Activated CD8-positive, alpha-beta memory T cell treated with anti-CD3 and anti-CD28 coated beads, Interleukin-2, amount 50 U/mL, for 1 hour (primary cell): ENCODE measurements at regions not wholly inside any gene's neighbourhood (a gene's known extent, or its start where the extent isn't known, plus 50 kb on each side); places are given as distances from the start of the nearest gene placed in this dataset.
"Not testable (repeated sequence)": the region's sequence is repeated elsewhere in the genome, so short reads cannot be mapped to it uniquely, and the experiment has no call there.

Source experiments
- DNase-seq: peaks from one replicate; pipeline ENCODE4 v3.0.0-alpha.2; 2020; ENCODE audit errors: extremely low read depth

GRCh38 chr1:58934706-58935105 is 150.9 kb upstream of the JUN start:
- DNase-seq = no peak

DNA sequence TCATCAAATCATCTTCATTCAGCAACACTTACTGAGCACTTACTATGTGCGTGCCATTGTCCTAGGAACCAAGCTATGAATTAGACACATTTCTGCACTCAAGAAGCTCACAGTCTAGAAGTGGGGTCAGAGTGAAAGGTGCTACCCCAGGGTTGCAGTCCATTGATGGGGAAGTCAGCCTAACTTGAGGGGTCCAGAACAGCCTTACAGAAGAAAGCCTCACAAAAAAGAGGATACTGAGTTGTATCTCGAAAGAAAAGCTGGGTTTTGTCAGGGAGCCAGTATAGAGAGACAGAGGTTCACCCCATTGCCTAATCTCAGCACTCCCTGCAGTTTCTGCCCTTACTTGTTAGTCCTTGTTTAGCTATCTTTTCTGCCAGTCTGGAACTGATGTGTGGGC is 153.1 kb upstream of the JUN start:
- no peak for DNase-seq

GRCh38 chr1:58939146-58939545 is 155.3 kb upstream of the JUN start:
- no peak for DNase-seq

- DNase-seq = no peak
Observed at GRCh38 chr1:58939666-58940370, 156.0 kb upstream of the JUN start.

DNA sequence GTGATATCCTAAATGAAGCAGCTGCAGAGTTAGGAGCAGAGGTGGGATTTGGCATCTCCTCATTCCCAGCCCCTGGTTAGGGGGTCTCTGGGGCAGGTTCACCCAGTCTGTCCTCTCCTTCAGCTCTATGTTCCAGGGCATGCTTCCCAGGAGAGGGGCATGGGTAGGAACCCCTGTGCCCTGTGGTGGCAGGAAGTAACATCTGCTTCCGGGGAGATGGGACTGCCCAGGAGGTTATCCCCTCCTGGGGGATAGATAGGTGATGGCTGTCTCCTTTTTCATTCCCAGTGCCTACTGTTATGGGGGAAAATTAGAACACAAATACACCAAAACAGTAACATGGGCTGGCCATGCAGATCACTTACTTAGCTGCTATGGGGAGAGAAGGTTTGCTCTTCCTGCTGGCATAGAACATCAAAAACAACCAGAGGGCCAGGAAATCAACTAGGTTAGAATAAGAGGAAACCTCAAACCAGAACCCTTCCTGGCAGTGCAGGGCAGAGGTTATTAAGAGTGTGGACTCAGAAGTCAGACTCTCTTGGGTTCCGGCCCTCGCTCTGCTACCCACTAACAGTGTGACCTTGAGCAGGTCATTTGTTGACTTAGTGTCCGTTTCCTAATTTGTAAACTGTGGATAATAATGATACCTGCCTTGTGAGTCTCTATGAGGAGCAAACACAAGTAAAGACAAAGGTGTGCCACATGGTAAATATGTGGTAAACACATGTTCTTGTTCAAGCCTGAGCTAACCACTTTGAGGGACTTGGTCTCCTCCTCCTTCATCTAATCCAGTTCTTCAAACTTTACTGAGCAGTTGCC is 157.8 kb upstream of the JUN start:
- no peak for DNase-seq

GRCh38 chr1:58942759-58943191 is 158.9 kb upstream of the JUN start:
- DNase-seq = no peak

DNA sequence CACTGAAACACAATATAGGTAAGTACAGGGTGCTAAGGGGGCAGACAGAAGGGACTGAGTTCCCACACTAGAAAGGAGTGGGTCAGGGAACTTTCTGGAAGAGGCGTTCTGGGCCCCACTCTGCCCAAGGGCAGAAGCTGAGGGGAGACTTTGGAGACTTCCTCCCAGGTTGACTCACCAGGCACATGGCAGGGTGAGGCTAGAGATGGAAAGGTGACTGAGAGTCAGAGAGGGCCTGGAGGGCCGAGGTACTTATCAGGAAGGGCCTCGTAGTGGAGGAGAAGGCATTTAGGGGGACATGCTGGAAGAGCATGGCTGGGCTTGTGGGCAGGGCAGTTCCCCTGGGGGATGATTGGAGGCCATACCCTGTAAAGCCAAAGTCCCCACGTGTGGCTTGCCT is 159.9 kb upstream of the JUN start:
- DNase-seq = no peak

DNA sequence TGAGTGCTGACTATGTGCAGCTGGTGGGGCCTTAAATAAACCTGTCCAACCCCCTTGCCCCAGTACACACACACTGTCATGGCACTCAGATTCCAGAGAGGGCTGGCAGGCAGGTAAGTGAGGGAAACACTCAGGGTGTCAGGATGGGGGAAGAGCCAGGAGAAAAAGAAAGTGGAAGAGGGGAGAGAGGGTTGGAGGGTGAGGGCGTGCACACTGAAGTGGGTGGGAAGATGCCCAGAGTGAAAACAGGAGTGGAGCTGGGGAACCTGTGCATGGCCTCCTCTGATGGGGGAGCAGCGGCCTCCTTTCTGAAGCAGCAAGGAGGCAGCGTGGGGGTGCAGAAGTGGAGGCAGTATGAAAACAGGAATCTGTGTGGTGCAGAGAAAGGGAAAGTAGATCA is 160.6 kb upstream of the JUN start:
- no peak for DNase-seq

DNA sequence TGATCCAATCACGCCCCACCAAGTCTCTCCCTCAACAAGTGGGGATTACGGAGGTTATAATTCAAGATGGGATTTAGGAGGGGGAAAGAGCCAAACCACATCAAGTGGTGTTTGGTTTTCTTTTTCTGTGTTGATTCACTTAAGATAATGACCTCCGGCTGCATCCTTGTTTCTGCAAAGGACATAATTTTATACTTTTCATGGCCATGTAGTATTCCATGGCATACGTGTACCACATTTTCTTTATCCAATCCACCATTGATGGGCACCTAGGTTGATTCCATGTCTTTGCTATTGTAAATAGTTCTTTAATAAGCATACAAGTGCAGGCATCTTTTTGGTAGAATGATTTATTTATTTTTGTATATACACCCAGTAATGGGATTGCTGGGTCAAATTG is 162.5 kb upstream of the JUN start:
- DNase-seq = no peak

GRCh38 chr1:58948671-58949070 is 164.8 kb upstream of the JUN start:
- no peak for DNase-seq

DNA sequence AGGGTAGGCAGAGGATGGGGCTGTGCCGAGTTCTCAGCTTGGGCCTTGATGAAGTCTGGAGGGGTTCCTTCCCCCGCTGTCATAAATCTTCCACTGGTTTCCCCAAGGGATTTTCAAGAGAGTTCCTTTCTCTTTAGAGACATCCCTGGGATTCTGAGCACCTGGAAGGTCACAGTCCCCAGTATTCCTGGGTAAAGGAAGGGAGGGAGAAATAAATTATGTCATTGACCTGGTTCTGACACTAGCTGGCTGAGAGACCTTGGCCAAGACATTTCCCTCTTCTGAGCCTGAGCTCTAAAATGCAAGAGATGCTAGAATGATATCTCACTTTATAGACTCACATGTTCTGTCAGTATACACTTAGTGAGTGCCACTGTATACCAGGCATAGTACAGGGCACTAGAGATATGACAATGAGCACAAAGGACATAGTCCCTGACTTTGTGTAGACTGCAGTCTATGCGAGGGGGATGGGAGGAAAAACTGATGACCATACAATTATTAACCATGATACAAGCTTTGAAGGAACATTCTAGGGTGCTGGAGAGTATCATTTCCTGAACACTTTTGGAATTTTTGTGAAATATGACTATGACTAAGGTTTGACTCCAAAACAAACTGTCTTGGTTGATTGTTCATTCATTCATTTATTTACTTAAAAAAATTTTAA is 165.8 kb upstream of the JUN start:
- no peak for DNase-seq

DNA sequence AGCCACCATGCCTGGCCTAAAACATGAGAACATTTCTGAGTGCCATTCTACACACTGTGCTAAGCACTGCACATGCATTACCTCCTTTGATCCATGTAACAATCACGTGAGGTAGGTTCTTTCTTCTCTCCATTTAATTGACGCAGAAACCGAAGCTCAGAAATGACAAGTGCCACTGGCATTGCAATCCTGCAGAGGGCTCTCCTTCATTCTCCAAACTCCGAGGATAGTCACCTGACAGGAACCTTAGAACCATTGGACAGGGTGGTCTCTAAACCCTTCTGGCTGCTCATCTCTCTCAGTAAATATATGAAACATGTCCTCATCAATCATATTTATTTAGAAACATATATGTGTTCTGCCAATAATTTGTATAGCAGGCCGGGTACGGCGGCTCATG is 167.1 kb upstream of the JUN start:
- DNase-seq = no peak

GRCh38 chr1:58953951-58954350 is 170.1 kb upstream of the JUN start:
- not testable (repeated sequence) for DNase-seq

DNA sequence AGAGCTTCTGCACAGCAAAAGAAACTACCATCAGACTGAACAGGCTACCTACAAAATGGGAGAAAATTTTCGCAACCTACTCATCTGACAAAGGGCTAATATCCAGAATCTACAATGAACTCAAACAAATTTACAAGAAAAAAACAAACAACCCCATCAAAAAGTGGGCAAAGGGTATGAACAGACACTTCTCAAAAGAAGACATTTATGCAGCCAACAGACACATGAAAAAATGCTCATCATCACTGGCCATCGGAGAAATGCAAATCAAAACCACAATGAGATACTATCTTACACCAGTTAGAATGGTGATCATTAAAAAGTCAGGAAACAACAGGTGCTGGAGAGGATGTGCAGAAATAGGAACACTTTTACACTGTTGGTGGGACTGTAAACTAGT is 179.4 kb upstream of the JUN start:
- DNase-seq = not testable (repeated sequence)

DNA sequence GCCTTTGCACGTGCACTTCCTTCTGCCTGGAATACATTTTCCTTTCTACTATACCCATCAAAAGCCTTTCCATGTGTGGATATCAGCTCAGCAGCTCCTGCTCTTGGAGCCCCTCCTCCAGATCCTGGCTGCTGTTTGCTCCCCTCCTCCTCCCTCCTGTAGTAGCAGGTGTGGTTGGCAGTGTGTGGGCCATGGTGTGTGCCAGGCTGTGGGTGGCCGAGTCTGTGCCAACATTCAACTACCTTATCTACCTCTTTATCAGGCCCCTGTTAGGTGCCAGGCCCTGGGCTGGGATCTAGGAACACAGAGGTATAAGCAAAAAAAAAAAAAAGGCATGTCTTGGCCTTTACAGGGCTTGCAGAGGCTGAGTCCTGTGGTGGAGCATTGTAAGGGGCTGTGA is 180.6 kb upstream of the JUN start:
- DNase-seq = no peak

DNA sequence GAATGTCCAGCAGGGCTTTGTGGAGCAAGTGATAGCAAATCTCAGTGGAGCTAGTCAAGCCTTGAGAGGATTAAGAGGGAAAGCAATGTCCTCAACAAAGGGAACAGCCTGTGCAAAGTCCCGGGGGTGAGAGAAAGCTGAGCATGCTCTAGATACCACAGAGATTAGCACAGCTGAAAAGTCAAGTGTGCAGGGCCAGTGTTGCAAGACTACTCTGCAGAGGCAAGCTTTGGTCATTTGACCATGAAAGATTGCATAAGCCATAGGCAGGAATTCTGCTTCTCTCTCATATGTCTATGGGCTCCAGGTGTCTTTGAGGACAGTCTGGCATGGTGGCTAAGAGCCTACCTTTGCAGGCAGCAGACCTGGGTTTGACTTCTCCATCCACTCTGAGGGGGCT is 181.0 kb upstream of the JUN start:
- DNase-seq = no peak

DNA sequence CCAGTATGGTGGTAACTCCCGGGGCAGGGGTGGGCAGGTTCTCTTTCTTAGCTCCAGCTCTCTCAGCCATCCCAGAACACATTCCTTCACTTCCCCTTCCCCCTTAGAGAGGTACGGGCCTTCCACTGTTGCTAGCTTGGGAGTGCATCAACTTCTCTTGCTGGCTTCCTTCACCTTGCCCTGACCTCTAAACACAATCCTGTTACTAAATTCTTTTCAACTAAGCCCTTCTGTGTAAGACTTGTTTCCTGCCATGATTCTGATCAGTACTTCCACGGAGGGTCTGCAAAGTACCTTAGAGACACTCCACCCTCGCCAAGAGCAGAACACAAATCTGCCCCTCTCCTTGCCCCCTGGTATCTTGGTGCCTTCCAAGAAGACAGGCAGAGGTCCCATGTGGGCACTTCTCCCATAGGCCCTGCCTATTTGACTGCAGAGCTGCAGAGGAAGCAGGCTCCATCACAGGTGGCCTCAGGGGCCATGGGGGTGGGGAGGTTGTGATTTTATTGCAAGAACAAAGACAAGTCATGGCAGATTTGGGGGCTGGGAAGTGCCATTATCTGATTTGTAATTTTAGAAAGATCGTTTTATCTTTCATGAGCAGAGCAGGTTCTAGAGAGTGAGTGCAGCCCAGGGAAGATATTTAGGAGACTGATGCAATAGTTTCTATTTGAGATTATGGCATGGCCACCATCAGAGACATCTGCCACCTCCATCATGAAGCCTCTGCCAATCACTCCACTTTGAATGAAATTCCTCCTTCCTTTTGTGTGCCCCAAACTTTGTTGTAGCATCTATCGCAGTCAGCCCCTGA is 182.5 kb upstream of the JUN start:
- DNase-seq = no peak

- DNase-seq = no peak
Observed at GRCh38 chr1:58966917-58967740, 183.3 kb upstream of the JUN start.

GRCh38 chr1:58968360-58968952 is 184.6 kb upstream of the JUN start:
- DNase-seq = no peak

- DNase-seq = not testable (repeated sequence)
Observed at GRCh38 chr1:58969176-58969575, 185.3 kb upstream of the JUN start.
